Left colon (tissue), 2 donors: ENCODE measurements at regions not wholly inside any gene's neighbourhood (a gene's known extent, or its start where the extent isn't known, plus 50 kb on each side); places are given as distances from the start of the nearest gene placed in this dataset.
"Not testable (repeated sequence)": the region's sequence is repeated elsewhere in the genome, so short reads cannot be mapped to it uniquely, and the experiment has no call there.

Source experiments
- ATAC-seq: fragments of 200-7000 bp; cut with Tn5 transposase; one replicate; pipeline ENCODE4 v1.9.1; 2020; ENCODE audit warnings: mild to moderate bottlenecking, moderate library complexity
- DNase-seq, 2 donors: peaks; one replicate each; pipeline ENCODE4 v3.0.0-alpha.2; 2020
- intact Hi-C, 2 donors: fragments of 100-400 bp; cut with DNase I in 1 of 2; cut with micrococcal nuclease in 1 of 2; formaldehyde crosslinking; loops; one replicate each; pipeline versions ENCODE4 v1.11.2 to v1.14.0; 2022; cut with DNase I, micrococcal nuclease
- donor health status: DM: no; HTN: no; CAD: no.
- donor health status: DM: yes; HTN: yes; CAD: no.

DNA sequence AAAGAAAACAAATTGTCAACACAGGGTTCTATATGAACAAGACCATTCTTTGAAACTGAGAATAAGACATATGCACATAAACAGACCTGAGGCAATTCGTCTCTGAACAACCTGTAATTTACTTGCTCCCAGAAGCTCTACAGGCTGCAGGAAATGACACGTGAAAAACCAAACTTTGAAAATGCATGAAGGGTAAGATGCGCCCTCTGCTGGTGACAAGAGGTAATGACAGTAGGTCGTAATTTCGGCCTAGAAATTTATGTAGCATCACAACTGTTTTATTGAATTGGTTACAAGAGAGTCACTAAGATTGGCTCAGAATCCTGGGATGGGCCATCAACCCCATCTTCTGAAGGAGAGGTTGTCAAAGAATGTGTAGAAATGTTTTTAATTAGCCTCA, 276.5 kb downstream of the PPP4R3C start:
- ATAC-seq (no peak), DNase-seq (no peak)
- intact Hi-C loops = no loop called here

GRCh38 chrX:27163236-27163635, 299.9 kb downstream of the PPP4R3C start:
- no peak for DNase-seq
- intact Hi-C loops = no loop called here
- ATAC-seq = no peak

- ATAC-seq (no peak), DNase-seq (no peak)
- intact Hi-C loops = no loop called here
Measured at GRCh38 chrX:27162496-27162895, 300.6 kb downstream of the PPP4R3C start.

GRCh38 chrX:27156921-27157320, 306.2 kb downstream of the PPP4R3C start:
- DNase-seq, ATAC-seq, intact Hi-C loops: not testable (repeated sequence)

DNA sequence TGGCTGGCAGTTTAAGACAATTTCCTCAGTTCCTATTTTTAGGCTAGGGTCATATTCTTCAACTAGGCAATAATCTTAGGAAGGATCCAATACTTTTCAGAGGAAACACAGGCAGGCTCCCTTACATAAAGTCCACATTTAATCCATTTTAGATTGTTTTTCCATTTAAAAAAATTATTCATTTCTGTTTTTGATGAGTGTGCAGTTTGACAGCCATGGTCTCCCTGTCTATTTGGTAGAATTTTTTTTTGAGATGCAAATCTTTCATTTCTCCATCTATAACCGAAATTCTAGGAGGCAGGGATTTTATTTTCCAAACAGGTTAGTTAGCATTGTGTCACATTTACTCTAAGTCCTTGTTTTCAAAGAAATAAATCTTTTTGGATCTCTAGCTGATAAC, 326.8 kb downstream of the PPP4R3C start:
- intact Hi-C loops = no loop called here
- ATAC-seq (no peak), DNase-seq (no peak)

- ATAC-seq (no peak), DNase-seq (no peak)
- intact Hi-C loops = no loop called here
Measured at GRCh38 chrX:27132862-27133261, 330.3 kb downstream of the PPP4R3C start.

DNA sequence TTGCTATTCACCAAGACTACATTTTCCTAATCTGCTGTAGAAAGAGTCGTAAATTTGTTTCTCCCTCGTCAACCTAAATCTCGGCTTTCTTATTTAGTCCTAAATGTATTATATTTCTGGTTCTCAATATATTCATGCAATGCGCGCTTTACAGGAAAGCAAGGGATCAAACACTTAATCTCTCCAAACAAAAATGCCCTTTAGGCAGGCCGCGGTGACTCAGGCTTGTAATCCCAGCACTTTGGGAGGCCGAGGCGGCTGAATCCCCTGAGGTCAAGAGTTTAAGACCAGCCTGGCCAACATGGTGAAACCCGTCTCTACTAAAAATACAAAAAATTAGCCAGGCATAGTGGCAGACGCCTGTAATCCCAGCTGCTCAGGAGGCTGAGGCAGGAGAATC, 376.0 kb downstream of the PPP4R3C start:
- ATAC-seq, intact Hi-C loops, DNase-seq: not testable (repeated sequence)

- no peak for ATAC-seq
- DNase-seq = no peak
- intact Hi-C loops = no loop called here
Measured at GRCh38 chrX:27086237-27086636, 376.9 kb downstream of the PPP4R3C start.

GRCh38 chrX:27085346-27085745, 377.8 kb downstream of the PPP4R3C start:
- DNase-seq = no peak
- intact Hi-C loops = no loop called here
- ATAC-seq = no peak

GRCh38 chrX:27078371-27078770, 384.8 kb downstream of the PPP4R3C start:
- no peak for DNase-seq
- ATAC-seq = no peak
- intact Hi-C loops = no loop called here

DNA sequence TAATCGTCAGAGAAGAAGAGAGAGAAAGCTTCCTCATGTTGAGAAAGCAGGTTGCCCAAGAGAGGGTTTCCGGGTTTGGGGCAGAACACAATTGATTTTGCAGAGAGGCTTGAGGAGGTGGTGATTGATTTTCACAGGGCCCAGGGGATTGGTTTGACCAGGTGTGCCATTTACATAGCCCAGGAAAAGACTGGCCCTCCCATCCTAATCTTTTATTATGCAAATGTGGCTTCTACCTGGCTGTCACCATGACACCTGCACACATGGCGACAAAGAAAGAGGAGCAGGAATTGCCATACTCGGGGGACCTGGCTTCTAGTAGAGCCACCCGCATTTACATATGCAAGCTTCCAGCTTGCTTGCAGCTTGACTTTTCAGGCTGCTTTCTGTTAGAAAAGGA, 405.3 kb downstream of the PPP4R3C start:
- intact Hi-C loops = no loop called here
- DNase-seq (no peak), ATAC-seq (no peak)

- intact Hi-C loops = no loop called here
- DNase-seq (no peak), ATAC-seq (no peak)
Measured at GRCh38 chrX:27039332-27039731, 423.8 kb downstream of the PPP4R3C start.

DNA sequence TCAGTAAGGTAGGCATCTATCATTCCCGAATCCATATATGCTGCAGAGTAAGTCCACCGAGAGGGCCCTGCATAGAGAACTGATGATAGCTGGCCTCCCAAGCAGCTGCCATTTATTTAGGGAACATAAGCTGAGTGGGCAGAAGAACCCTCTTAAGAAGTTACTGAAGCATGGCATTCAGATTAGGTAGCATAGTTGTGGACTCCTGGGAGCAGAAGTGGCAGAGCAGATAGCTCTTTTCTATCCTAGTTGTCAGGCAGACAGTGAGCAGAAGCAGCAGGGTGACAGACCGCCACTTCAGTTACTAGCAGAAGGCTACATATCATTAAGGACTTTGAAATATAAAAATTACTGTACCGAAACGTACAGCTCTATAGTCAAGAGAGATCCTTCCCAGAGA, 454.7 kb downstream of the PPP4R3C start:
- DNase-seq = no peak
- intact Hi-C loops = no loop called here
- ATAC-seq = no peak

DNA sequence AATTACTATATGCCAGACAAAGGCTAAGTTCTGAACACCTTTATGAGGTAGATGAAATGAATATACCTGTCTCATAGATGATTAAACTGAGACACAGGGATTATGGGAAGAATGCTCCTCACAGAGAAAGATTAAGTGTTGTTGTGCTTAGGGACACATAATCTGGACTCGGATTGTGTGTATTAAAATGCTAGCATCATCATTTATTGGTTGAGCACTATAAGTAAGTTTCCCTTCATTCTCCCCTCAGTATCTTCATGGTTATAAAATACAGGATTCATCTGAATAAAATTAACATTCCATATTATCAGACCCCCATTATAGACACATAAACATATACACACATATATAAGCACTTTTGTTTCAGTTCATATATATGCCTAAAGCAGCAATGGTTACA, 463.5 kb downstream of the PPP4R3C start:
- no peak for ATAC-seq
- DNase-seq = no peak
- intact Hi-C loops = no loop called here

GRCh38 chrX:26958261-26958660, 504.9 kb downstream of the PPP4R3C start:
- intact Hi-C loops = no loop called here
- ATAC-seq = no peak
- DNase-seq = no peak

GRCh38 chrX:26954029-26954428, 509.1 kb downstream of the PPP4R3C start:
- intact Hi-C loops = no loop called here
- DNase-seq (no peak), ATAC-seq (no peak)

DNA sequence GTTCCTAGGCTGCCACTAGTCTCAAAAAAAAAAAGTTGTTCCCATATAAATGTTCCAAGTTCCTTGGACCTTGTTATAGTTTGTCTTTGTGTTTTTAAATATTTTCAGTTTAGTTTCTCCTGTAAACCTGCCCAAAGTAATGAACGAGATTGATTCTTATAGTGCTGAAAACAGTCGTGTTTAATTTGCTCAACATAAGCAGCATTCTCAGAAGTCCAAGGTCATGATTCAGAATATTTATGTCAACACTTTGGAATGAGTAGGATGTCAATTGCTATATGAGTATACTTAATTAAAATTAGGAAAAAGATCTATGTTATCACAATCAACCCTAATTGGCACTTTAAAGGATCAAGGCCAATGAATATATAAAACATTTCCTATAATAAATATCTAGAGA, 510.9 kb downstream of the PPP4R3C start:
- DNase-seq (no peak), ATAC-seq (no peak)
- intact Hi-C loops = no loop called here

GRCh38 chrX:26927419-26927818, 535.7 kb downstream of the PPP4R3C start:
- ATAC-seq = no peak
- intact Hi-C loops = no loop called here

DNA sequence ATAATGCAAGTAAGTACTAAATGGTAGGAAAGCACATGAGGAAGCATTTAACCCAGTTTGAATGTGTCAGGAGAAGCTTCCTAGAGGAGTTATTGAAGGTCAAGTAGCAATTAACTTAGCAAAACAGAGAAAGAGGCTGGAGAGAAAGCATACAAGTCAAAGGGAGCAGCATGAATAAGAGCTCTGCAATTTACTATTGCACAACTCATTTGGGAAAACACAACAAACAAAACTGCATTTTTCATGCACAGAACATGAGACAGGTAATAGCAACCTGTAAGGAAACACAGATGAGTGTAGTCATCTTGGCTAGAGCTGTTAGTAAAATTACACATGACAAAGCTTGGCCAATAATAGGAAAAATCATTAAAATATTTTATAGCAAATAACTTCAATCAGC, 538.1 kb downstream of the PPP4R3C start:
- ATAC-seq = no peak
- intact Hi-C loops = no loop called here
- no peak for DNase-seq

More at GRCh38 chrX:26927419-26927818, 535.7 kb downstream of the PPP4R3C start:
- DNase-seq = no peak

- DNase-seq (no peak), ATAC-seq (no peak)
- intact Hi-C loops = no loop called here
Measured at GRCh38 chrX:26922278-26922677, 540.9 kb downstream of the PPP4R3C start.

DNA sequence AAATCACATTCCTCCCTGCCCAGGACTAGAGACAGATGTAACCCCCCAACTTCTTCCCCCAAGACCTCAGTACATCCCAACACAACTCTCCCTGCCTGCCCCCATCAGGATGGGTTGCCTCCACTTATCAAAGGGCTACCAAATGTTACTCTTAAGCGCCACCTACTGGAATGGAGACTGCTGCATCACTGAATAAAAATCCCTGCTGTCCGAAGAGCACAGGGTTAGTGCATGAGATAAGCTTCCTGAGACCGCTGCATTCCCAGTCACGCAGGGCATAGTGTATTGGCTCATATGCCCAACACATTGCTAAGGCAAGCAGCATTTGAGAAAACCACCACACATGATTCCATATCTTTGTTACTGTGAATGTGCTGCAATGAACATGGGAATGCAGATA, 544.5 kb downstream of the PPP4R3C start:
- intact Hi-C loops = no loop called here
- DNase-seq = no peak
- ATAC-seq = no peak

GRCh38 chrX:26916991-26917390, 546.1 kb downstream of the PPP4R3C start:
- ATAC-seq = no peak
- intact Hi-C loops = no loop called here

More at GRCh38 chrX:26916991-26917390, 546.1 kb downstream of the PPP4R3C start:
- DNase-seq = no peak
